Caco-2 (cell line): ENCODE measurements at regions not wholly inside any gene's neighbourhood (a gene's known extent, or its start where the extent isn't known, plus 50 kb on each side); places are given as distances from the start of the nearest gene placed in this dataset.

Experiments
- BruUV-seq: library from RNA; stranded (reverse); fragments of 400-500 nt; replicated peaks from 2 replicates; lab custom pipeline; 2021; lab: Mats Ljungman, UMichigan
- CTCF ChIA-PET: fragments of 300-600 bp; sonication (Branson Sonifier 250); formaldehyde crosslinking; loops from one replicate; lab custom pipeline; 2022; ENCODE audit warnings: antibody characterized with exemption; lab: Charles Lee
- POLR2A ChIA-PET: fragments of 300-600 bp; sonication (Branson Sonifier 250); formaldehyde crosslinking; loops from one replicate; lab custom pipeline; 2022; ENCODE audit warnings: antibody characterized with exemption; lab: Charles Lee
- DNase-seq, 2 experiments: peaks; one replicate each; pipeline versions ENCODE4 v3.0.0 to v3.0.0-alpha.2; 2020 to 2022
- H3K27me3 ChIP-seq: replicated peaks from 2 replicates; pipeline ENCODE4 v1.6.0; 2011; ENCODE audit warnings: low read length; ENCODE audit not compliant: control insufficient read depth, insufficient read depth
- H3K36me3 ChIP-seq: 2 replicates; pipeline ENCODE4 v1.5.1; 2011; ENCODE audit warnings: low read length; ENCODE audit not compliant: control insufficient read depth, insufficient read depth
- H3K4me1 ChIP-seq: fragments of 250-450 bp; sonication (Bioruptor Pico); 2 replicates; pipeline ENCODE4 v1.5.1; 2020; ENCODE audit warnings: mild to moderate bottlenecking
- H3K4me3 ChIP-seq: 2 replicates; pipeline ENCODE4 v1.5.1; 2011; ENCODE audit warnings: low read depth, mild to moderate bottlenecking, control low read depth, low read length
- H3K9me3 ChIP-seq: fragments of 250-450 bp; sonication (Bioruptor Pico); 2 replicates; pipeline ENCODE4 v1.5.1; 2020; ENCODE audit warnings: mild to moderate bottlenecking, moderate library complexity
- H3K27ac Mint-ChIP-seq: one replicate; pipeline ENCODE4 v1.8.0; 2022; ENCODE audit warnings: mixed read lengths; ENCODE audit not compliant: unreplicated experiment
- H3K27me3 Mint-ChIP-seq: one replicate; pipeline ENCODE4 v1.8.0; 2022; ENCODE audit warnings: mixed read lengths; ENCODE audit not compliant: insufficient read depth, unreplicated experiment
- H3K36me3 Mint-ChIP-seq: one replicate; pipeline ENCODE4 v1.8.0; 2022; ENCODE audit warnings: mild to moderate bottlenecking, mixed read lengths; ENCODE audit not compliant: insufficient read depth, unreplicated experiment
- H3K4me1 Mint-ChIP-seq: one replicate; pipeline ENCODE4 v1.8.0; 2022; ENCODE audit warnings: low read depth, mixed read lengths; ENCODE audit not compliant: unreplicated experiment
- H3K4me3 Mint-ChIP-seq: one replicate; pipeline ENCODE4 v1.8.0; 2022; ENCODE audit warnings: mild to moderate bottlenecking, moderate library complexity, mixed read lengths; ENCODE audit not compliant: unreplicated experiment
- H3K9me3 Mint-ChIP-seq: one replicate; pipeline ENCODE4 v1.8.0; 2022; ENCODE audit warnings: mixed read lengths; ENCODE audit not compliant: unreplicated experiment
- intact Hi-C: fragments of 100-400 bp; cut with micrococcal nuclease; formaldehyde crosslinking; loops from one replicate; pipeline ENCODE4 v1.10.0; 2022; ENCODE audit not compliant: unreplicated experiment
- TF ChIP-seq, protein P1 (sequence below), 2 experiments: fragments of 200-600 bp in 1 of 2; IDR thresholded peaks; 1 replicate in 1 of 2; 2 replicates in 1 of 2; pipeline versions ENCODE4 v1.5.1 to v1.8.0; 2011 to 2022; ENCODE audit warnings: antibody characterized with exemption in 1 of 2, control low read depth in 1 of 2, inconsistent platforms in 1 of 2, low read depth in 1 of 2, low read length in 1 of 2, mild to moderate bottlenecking in 1 of 2, moderate library complexity in 1 of 2; ENCODE audit not compliant: insufficient read depth in 1 of 2, severe bottlenecking in 1 of 2, unreplicated experiment in 1 of 2

- Histone ChIP-seq H3K36me3 (no peaks in the 10 kb centered on the region), H3K9me3 (no peaks in the 10 kb centered on the region), H3K27me3 (no peaks in the 10 kb centered on the region), H3K4me1 (no peaks in the 10 kb centered on the region), H3K4me3 (no peak overlapping the region)
- ChIA-PET CTCF (no interaction called here), POLR2A (no interaction called here)
- Mint-ChIP-seq H3K27ac (no peak overlapping the region), H3K9me3 (peaks cover 20% of the 10 kb centered on the region), H3K4me1 (no peaks in the 10 kb centered on the region), H3K27me3 (peaks cover 15% of the 10 kb centered on the region), H3K36me3 (no peaks in the 10 kb centered on the region), H3K4me3 (no peak overlapping the region)
- no TSS peak for BruUV-seq
- TF ChIP-seq, protein P1, sequence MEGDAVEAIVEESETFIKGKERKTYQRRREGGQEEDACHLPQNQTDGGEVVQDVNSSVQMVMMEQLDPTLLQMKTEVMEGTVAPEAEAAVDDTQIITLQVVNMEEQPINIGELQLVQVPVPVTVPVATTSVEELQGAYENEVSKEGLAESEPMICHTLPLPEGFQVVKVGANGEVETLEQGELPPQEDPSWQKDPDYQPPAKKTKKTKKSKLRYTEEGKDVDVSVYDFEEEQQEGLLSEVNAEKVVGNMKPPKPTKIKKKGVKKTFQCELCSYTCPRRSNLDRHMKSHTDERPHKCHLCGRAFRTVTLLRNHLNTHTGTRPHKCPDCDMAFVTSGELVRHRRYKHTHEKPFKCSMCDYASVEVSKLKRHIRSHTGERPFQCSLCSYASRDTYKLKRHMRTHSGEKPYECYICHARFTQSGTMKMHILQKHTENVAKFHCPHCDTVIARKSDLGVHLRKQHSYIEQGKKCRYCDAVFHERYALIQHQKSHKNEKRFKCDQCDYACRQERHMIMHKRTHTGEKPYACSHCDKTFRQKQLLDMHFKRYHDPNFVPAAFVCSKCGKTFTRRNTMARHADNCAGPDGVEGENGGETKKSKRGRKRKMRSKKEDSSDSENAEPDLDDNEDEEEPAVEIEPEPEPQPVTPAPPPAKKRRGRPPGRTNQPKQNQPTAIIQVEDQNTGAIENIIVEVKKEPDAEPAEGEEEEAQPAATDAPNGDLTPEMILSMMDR (IDR thresholded peaks at IDR 0.05; ENCODE audit: insufficient read depth in 1 of 2, low read depth in 1 of 2, low read length in 1 of 2, severe bottlenecking in 1 of 2, unreplicated experiment in 1 of 2): no peak
- no peak for DNase-seq
- intact Hi-C loops: no loop called here
Measured at GRCh38 chr22:48284671-48285070, 1522.2 kb downstream of the TBC1D22A start.

- Mint-ChIP-seq H3K27me3 (peaks cover 17% of the 10 kb centered on the region), H3K4me1 (no peaks in the 10 kb centered on the region), H3K27ac (no peak overlapping the region), H3K36me3 (no peaks in the 10 kb centered on the region), H3K9me3 (peaks cover 15% of the 10 kb centered on the region), H3K4me3 (no peak overlapping the region)
- DNase-seq: no peak
- CTCF ChIA-PET: no interaction called here
- no TSS peak for BruUV-seq
- Histone ChIP-seq H3K4me1 (no peaks in the 10 kb centered on the region), H3K36me3 (no peaks in the 10 kb centered on the region), H3K4me3 (no peak overlapping the region), H3K27me3 (no peaks in the 10 kb centered on the region), H3K9me3 (no peaks in the 10 kb centered on the region)
- POLR2A ChIA-PET: no interaction called here
- TF ChIP-seq, protein P1 (IDR thresholded peaks at IDR 0.05; ENCODE audit: insufficient read depth in 1 of 2, low read depth in 1 of 2, low read length in 1 of 2, severe bottlenecking in 1 of 2, unreplicated experiment in 1 of 2): no peak
- intact Hi-C loops: no loop called here
Measured at GRCh38 chr22:48282804-48283203, 1520.4 kb downstream of the TBC1D22A start.

DNA sequence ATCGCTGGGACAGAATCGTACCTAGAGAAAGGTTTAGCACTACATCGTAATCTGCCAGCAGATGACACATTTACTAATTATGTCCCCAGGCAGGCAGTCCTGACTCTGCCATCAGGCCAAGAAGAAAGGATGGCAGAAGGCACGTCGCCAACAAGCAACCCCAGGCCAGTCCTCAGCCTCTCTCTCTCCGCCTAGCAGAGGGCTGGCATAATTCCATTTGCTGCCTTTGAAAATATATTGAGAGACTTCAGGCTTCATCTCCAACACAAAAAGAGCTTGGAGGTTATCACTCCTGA lies 1517.0 kb downstream of the TBC1D22A start:
- CTCF ChIA-PET: no interaction called here
- no peaks in the 10 kb centered on the region for H3K36me3 Mint-ChIP-seq

More for the DNA sequence above, 1517.0 kb downstream of the TBC1D22A start:
- no peaks in the 10 kb centered on the region for H3K9me3 ChIP-seq
- no peak overlapping the region for H3K4me3 Mint-ChIP-seq
- H3K4me1 ChIP-seq: no peaks in the 10 kb centered on the region
- no TSS peak for BruUV-seq
- H3K27me3 ChIP-seq: no peaks in the 10 kb centered on the region
- H3K27ac Mint-ChIP-seq: no peak overlapping the region
- no peaks in the 10 kb centered on the region for H3K36me3 ChIP-seq
- H3K9me3 Mint-ChIP-seq: peaks cover 10% of the 10 kb centered on the region
- DNase-seq: no peak
- intact Hi-C loops: no loop called here
- H3K4me1 Mint-ChIP-seq: no peaks in the 10 kb centered on the region
- TF ChIP-seq, protein P1 (IDR thresholded peaks at IDR 0.05; ENCODE audit: insufficient read depth in 1 of 2, low read depth in 1 of 2, low read length in 1 of 2, severe bottlenecking in 1 of 2, unreplicated experiment in 1 of 2): no peak
- no peak overlapping the region for H3K4me3 ChIP-seq
- peaks cover 16% of the 10 kb centered on the region for H3K27me3 Mint-ChIP-seq
- POLR2A ChIA-PET: no interaction called here
